DOHH2 (cell line): ENCODE measurements at regions not wholly inside any gene's neighbourhood (a gene's known extent, or its start where the extent isn't known, plus 50 kb on each side); places are given as distances from the start of the nearest gene placed in this dataset.

Experiments
- H3F3A ChIP-seq: fragments of 200-600 bp; sonication (generic), shearing (Covaris generic); 2 replicates; pipeline ENCODE4 v1.6.0; 2016; ENCODE audit warnings: antibody characterized with exemption, mild to moderate bottlenecking; ENCODE audit not compliant: control insufficient read depth, insufficient read depth
- H3K27ac ChIP-seq: fragments of 200-600 bp; sonication (generic); 2 replicates; pipeline ENCODE4 v1.5.1; 2014; ENCODE audit warnings: low read depth, mild to moderate bottlenecking, low read length, moderate library complexity
- H3K27me3 ChIP-seq: fragments of 200-600 bp; sonication (generic); 2 replicates; pipeline ENCODE4 v1.6.1; 2014; ENCODE audit warnings: mild to moderate bottlenecking, low read length, mixed read lengths; ENCODE audit not compliant: control insufficient read depth
- H3K36me3 ChIP-seq: fragments of 200-600 bp; sonication (generic); 2 replicates; pipeline ENCODE4 v1.6.1; 2014; ENCODE audit warnings: mild to moderate bottlenecking, low read length, moderate library complexity, mixed read lengths; ENCODE audit not compliant: control insufficient read depth
- H3K4me1 ChIP-seq: fragments of 200-600 bp; sonication (generic); 2 replicates; pipeline ENCODE4 v1.6.1; 2014; ENCODE audit warnings: mild to moderate bottlenecking, low read length, mixed read lengths; ENCODE audit not compliant: control insufficient read depth
- H3K4me2 ChIP-seq: fragments of 200-600 bp; sonication (generic); 2 replicates; pipeline ENCODE4 v1.6.0; 2014; ENCODE audit warnings: mild to moderate bottlenecking, low read length, moderate library complexity
- H3K4me3 ChIP-seq: fragments of 200-600 bp; sonication (generic); 2 replicates; pipeline ENCODE4 v1.5.1; 2014; ENCODE audit warnings: mild to moderate bottlenecking, low read length, mixed read lengths
- H3K79me2 ChIP-seq: fragments of 200-600 bp; sonication (generic); 2 replicates; pipeline ENCODE4 v1.6.1; 2014; ENCODE audit warnings: mild to moderate bottlenecking, low read length, mixed read lengths; ENCODE audit not compliant: control insufficient read depth
- H3K9me2 ChIP-seq: fragments of 200-600 bp; sonication (generic); replicated peaks from 2 replicates; pipeline ENCODE4 v1.6.1; 2014; ENCODE audit warnings: mild to moderate bottlenecking, low read length, mixed read lengths; ENCODE audit not compliant: control insufficient read depth
- H3K9me3 ChIP-seq: fragments of 200-600 bp; sonication (generic); 2 replicates; pipeline ENCODE4 v1.6.1; 2014; ENCODE audit warnings: antibody characterized with exemption, low read length, mixed read lengths; ENCODE audit not compliant: control insufficient read depth, insufficient read depth
- H4K20me1 ChIP-seq: fragments of 200-600 bp; sonication (generic); 2 replicates; pipeline ENCODE4 v1.6.0; 2014; ENCODE audit warnings: low read depth, mild to moderate bottlenecking, antibody characterized with exemption, low read length, moderate library complexity; ENCODE audit not compliant: control insufficient read depth, insufficient read depth
- CTCF ChIP-seq: fragments of 200-600 bp; sonication (generic); IDR thresholded peaks from one replicate; pipeline ENCODE4 v1.5.1; 2014; ENCODE audit warnings: antibody characterized with exemption, mild to moderate bottlenecking, low read depth, low read length; ENCODE audit not compliant: poor library complexity, severe bottlenecking
- EZH2phosphoT487 ChIP-seq: fragments of 200-600 bp; sonication (generic); IDR thresholded peaks from 2 replicates; pipeline ENCODE4 v1.6.1; 2017; ENCODE audit warnings: borderline replicate concordance, mild to moderate bottlenecking, antibody characterized with exemption, low read length, moderate library complexity, mixed read lengths

GRCh38 chr12:5220099-5220498 is 176.4 kb downstream of the KCNA5 start:
- H3K4me3 ChIP-seq = no peak overlapping the region
- H4K20me1 ChIP-seq = no peaks in the 10 kb centered on the region; the same call in 1 of the 2 replicates
- H3K27me3 ChIP-seq = no peaks in the 10 kb centered on the region
- H3K27ac ChIP-seq = no peak overlapping the region
- H3F3A ChIP-seq = no peaks in the 10 kb centered on the region
- H3K36me3 ChIP-seq = no peaks in the 10 kb centered on the region
- no peaks in the 10 kb centered on the region for H3K79me2 ChIP-seq
- H3K4me1 ChIP-seq = no peaks in the 10 kb centered on the region
- TF ChIP-seq CTCF = no peak
- TF ChIP-seq EZH2phosphoT487 = no peak
- H3K4me2 ChIP-seq = no peak overlapping the region
- H3K9me3 ChIP-seq = no peaks in the 10 kb centered on the region
- no peaks in the 10 kb centered on the region for H3K9me2 ChIP-seq

GRCh38 chr12:5220835-5221234 is 177.2 kb downstream of the KCNA5 start:
- Histone ChIP-seq H3K9me3 (no peaks in the 10 kb centered on the region), H3K36me3 (no peaks in the 10 kb centered on the region), H3K4me3 (no peak overlapping the region), H3K9me2 (no peaks in the 10 kb centered on the region), H3F3A (no peaks in the 10 kb centered on the region), H3K4me1 (no peaks in the 10 kb centered on the region), H3K27ac (no peak overlapping the region), H3K79me2 (no peaks in the 10 kb centered on the region), H3K4me2 (no peak overlapping the region), H3K27me3 (no peaks in the 10 kb centered on the region), H4K20me1 (no peaks in the 10 kb centered on the region; the same call in 1 of the 2 replicates)
- TF ChIP-seq EZH2phosphoT487 = no peak
- TF ChIP-seq CTCF = no peak

- Histone ChIP-seq H3K4me3 (no peak overlapping the region), H3K4me1 (no peaks in the 10 kb centered on the region), H3K27me3 (no peaks in the 10 kb centered on the region), H4K20me1 (no peaks in the 10 kb centered on the region; the same call in 1 of the 2 replicates), H3K4me2 (no peak overlapping the region), H3K9me2 (no peaks in the 10 kb centered on the region), H3K9me3 (no peaks in the 10 kb centered on the region), H3K79me2 (no peaks in the 10 kb centered on the region), H3K36me3 (no peaks in the 10 kb centered on the region), H3F3A (no peaks in the 10 kb centered on the region), H3K27ac (no peak overlapping the region)
- TF ChIP-seq EZH2phosphoT487 = no peak
- TF ChIP-seq CTCF = no peak
Observed at GRCh38 chr12:5222011-5222461, 178.4 kb downstream of the KCNA5 start.

- Histone ChIP-seq H3F3A (no peaks in the 10 kb centered on the region), H3K9me3 (no peaks in the 10 kb centered on the region), H3K4me1 (no peaks in the 10 kb centered on the region), H3K36me3 (no peaks in the 10 kb centered on the region), H3K4me2 (no peak overlapping the region), H3K27me3 (no peaks in the 10 kb centered on the region), H4K20me1 (no peaks in the 10 kb centered on the region; the same call in 1 of the 2 replicates), H3K4me3 (no peak overlapping the region), H3K27ac (no peak overlapping the region), H3K9me2 (no peaks in the 10 kb centered on the region), H3K79me2 (no peaks in the 10 kb centered on the region)
- TF ChIP-seq EZH2phosphoT487 = no peak
- TF ChIP-seq CTCF = no peak
Observed at GRCh38 chr12:5222729-5223128, 179.1 kb downstream of the KCNA5 start.
